NB4 (cell line): ENCODE measurements at regions not wholly inside any gene's neighbourhood (a gene's known extent, or its start where the extent isn't known, plus 50 kb on each side); places are given as distances from the start of the nearest gene placed in this dataset.
"Not testable (repeated sequence)": the region's sequence is repeated elsewhere in the genome, so short reads cannot be mapped to it uniquely, and the experiment has no call there.

Source experiments
- DNase-seq: peaks from one replicate; pipeline ENCODE4 v3.0.0; 2010; ENCODE audit warnings: low read depth
- H3K4me3 ChIP-seq: one replicate; pipeline ENCODE4 v1.5.1; 2011; ENCODE audit warnings: mild to moderate bottlenecking, low read depth, low read length, moderate library complexity
- MYC ChIP-seq: IDR thresholded peaks from 2 replicates; pipeline ENCODE4 v1.6.1; 2011; ENCODE audit warnings: low read depth, low read length
- POLR2A ChIP-seq: IDR thresholded peaks from 2 replicates; pipeline ENCODE4 v1.6.1; 2011; ENCODE audit warnings: mild to moderate bottlenecking; ENCODE audit not compliant: insufficient read length; ENCODE audit errors: extremely low read depth
- TF ChIP-seq, protein P1 (sequence below): IDR thresholded peaks from one replicate; pipeline ENCODE4 v1.5.1; 2012; ENCODE audit warnings: low read depth, low read length
- TF ChIP-seq, protein P2 (sequence below): IDR thresholded peaks from 2 replicates; pipeline ENCODE4 v1.6.1; 2011; ENCODE audit warnings: low read depth, low read length

DNA sequence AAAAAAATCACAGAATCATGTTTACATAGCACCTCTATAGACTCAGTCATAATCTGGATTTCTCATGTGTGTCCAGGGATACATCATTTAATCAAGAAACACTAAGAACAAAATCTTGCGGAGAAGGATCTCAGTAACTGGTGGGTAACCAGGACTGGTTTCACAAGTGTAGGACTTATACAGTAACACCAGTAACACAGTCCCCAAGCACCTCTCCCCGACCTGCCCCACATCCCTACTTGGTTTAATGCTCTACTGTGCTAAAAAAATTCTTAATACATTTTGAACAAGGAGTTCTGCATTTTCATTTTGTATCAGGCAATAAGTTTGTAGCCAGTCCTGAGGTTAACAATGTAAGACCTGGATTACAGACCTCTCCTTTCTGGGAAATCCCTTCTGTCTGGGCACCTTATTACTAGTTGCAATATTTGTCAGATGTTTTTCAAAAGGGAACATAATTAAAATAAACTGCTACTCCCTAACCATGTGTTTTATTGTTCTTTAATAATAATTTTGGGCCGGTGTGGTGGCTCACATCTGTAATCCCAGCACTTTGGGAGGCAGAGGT is 57.6 kb upstream of the BBX start:
- TF ChIP-seq, protein P1, sequence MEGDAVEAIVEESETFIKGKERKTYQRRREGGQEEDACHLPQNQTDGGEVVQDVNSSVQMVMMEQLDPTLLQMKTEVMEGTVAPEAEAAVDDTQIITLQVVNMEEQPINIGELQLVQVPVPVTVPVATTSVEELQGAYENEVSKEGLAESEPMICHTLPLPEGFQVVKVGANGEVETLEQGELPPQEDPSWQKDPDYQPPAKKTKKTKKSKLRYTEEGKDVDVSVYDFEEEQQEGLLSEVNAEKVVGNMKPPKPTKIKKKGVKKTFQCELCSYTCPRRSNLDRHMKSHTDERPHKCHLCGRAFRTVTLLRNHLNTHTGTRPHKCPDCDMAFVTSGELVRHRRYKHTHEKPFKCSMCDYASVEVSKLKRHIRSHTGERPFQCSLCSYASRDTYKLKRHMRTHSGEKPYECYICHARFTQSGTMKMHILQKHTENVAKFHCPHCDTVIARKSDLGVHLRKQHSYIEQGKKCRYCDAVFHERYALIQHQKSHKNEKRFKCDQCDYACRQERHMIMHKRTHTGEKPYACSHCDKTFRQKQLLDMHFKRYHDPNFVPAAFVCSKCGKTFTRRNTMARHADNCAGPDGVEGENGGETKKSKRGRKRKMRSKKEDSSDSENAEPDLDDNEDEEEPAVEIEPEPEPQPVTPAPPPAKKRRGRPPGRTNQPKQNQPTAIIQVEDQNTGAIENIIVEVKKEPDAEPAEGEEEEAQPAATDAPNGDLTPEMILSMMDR = no peak
- no peak for TF ChIP-seq MYC
- TF ChIP-seq, protein P2, sequence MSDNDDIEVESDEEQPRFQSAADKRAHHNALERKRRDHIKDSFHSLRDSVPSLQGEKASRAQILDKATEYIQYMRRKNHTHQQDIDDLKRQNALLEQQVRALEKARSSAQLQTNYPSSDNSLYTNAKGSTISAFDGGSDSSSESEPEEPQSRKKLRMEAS = no peak
- no peak for TF ChIP-seq POLR2A
- no peak for DNase-seq
- H3K4me3 ChIP-seq = no peak overlapping the region

DNA sequence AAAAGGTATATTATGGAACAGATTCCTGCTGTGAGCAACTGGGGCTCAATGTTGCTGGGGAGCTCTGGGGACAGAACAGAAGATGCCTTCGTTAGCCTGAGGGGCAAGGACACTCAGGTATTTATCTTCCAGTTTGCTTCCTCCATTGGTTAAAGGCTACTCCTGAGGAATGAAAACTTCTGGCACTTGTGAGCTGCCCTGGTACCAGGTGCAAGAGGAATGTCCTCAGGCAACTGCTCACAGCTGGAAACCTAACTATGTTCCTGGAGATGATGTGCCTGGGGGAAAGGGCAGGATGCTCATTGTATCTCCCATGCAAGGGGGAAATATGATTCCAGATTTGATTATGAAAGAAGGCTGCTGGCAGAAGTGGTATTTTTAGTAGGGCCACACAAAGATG is 54.0 kb upstream of the BBX start:
- no peak overlapping the region for H3K4me3 ChIP-seq
- TF ChIP-seq POLR2A (no peak), MYC (no peak)
- TF ChIP-seq, protein P1 = no peak
- TF ChIP-seq, protein P2 = no peak
- no peak for DNase-seq

DNA sequence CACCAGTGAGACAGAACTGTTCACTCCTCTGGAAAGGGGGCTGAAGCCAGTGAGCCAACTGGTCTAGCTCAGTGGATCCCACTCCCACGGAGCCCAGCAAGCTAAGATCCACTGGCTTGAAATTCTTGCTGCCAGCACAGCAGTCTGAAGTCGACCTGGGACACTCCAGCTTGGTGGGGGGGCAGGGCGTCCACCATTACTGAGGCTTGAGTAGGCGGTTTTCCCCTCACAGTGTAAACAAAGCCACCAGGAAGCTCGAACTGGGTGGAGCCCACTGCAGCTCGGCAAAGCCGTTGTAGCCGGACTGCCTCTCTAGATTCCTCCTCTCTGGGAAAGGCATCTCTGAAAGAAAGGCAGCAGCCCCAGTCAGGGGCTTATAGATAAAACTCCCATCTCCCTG is 52.3 kb upstream of the BBX start:
- H3K4me3 ChIP-seq, DNase-seq: not testable (repeated sequence)
